KMS-11 (cell line): ENCODE measurements at regions not wholly inside any gene's neighbourhood (a gene's known extent, or its start where the extent isn't known, plus 50 kb on each side); places are given as distances from the start of the nearest gene placed in this dataset.

ENCODE experiments used
- H2AFZ ChIP-seq: fragments of 200-600 bp; sonication (generic); 2 replicates; pipeline ENCODE4 v1.6.1; 2016; ENCODE audit warnings: antibody characterized with exemption, mixed run types, low read depth
- H3K27ac ChIP-seq: fragments of 200-600 bp; sonication (generic); 2 replicates; pipeline ENCODE4 v1.6.1; 2016; ENCODE audit warnings: mild to moderate bottlenecking, mixed run types
- H3K27me3 ChIP-seq: fragments of 200-600 bp; sonication (generic); 2 replicates; pipeline ENCODE4 v1.6.1; 2017; ENCODE audit warnings: mild to moderate bottlenecking, low read depth, mixed run types, moderate library complexity; ENCODE audit not compliant: insufficient read depth
- H3K36me3 ChIP-seq: fragments of 200-600 bp; sonication (generic); 2 replicates; pipeline ENCODE4 v1.6.1; 2017; ENCODE audit warnings: mild to moderate bottlenecking, mixed run types; ENCODE audit not compliant: insufficient read depth
- H3K4me1 ChIP-seq: fragments of 200-600 bp; sonication (generic); 2 replicates; pipeline ENCODE4 v1.6.1; 2016; ENCODE audit warnings: mild to moderate bottlenecking, low read depth, mixed run types; ENCODE audit not compliant: poor library complexity, severe bottlenecking
- H3K4me2 ChIP-seq: fragments of 200-600 bp; sonication (generic); 2 replicates; pipeline ENCODE4 v1.7.0; 2016; ENCODE audit warnings: mild to moderate bottlenecking, mixed run types
- H3K4me3 ChIP-seq: fragments of 200-600 bp; sonication (generic); IDR thresholded peaks from 2 replicates; pipeline ENCODE4 v1.6.1; 2017; ENCODE audit warnings: low read depth, low read length, mixed read lengths; ENCODE audit not compliant: insufficient read depth
- H3K79me2 ChIP-seq: fragments of 200-600 bp; sonication (generic); 2 replicates; pipeline ENCODE4 v1.6.1; 2016; ENCODE audit warnings: low read depth, mixed run types; ENCODE audit not compliant: insufficient read depth
- H3K9ac ChIP-seq: fragments of 200-600 bp; sonication (generic); 2 replicates; pipeline ENCODE4 v1.6.1; 2016; ENCODE audit warnings: mild to moderate bottlenecking, mixed run types
- H4K20me1 ChIP-seq: fragments of 200-600 bp; sonication (generic); 2 replicates; pipeline ENCODE4 v1.6.1; 2016; ENCODE audit warnings: mild to moderate bottlenecking, mixed run types; ENCODE audit not compliant: insufficient read depth
- TF ChIP-seq, protein P1 (sequence below): fragments of 200-600 bp; sonication (generic); conservative IDR thresholded peaks from 2 replicates; pipeline ENCODE4 v1.6.1; 2017; ENCODE audit warnings: low read depth, mild to moderate bottlenecking, antibody characterized with exemption, low read length, moderate library complexity, mixed read lengths

DNA sequence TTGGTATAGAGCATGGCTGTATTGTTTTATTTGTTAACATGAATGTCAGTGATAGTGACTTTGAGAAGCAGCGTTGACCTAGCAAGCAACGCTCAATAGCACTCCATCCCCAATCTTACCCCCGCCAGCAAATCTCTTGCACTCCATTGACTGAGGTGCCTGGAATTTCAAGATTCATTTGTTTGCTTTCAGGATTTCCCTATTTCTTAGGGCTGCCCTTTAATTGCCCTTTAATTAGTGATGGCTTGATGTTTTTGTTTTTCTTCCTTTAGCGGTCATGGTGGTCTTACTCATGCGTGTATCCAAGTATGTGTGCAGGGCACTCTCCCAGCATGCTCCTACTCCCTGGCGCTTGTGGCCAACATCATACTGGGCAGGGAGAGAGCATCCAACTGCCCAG lies 216.8 kb upstream of the TBL1XR1 start:
- Histone ChIP-seq H3K27me3 (no peaks in the 10 kb centered on the region), H3K27ac (no peak overlapping the region), H3K9ac (no peak overlapping the region), H3K4me1 (peaks cover 16% of the 10 kb centered on the region), H2AFZ (no peak overlapping the region), H3K79me2 (no peaks in the 10 kb centered on the region), H3K4me3 (no peak overlapping the region), H4K20me1 (no peaks in the 10 kb centered on the region), H3K36me3 (no peaks in the 10 kb centered on the region), H3K4me2 (no peak overlapping the region)
- TF ChIP-seq, protein P1, sequence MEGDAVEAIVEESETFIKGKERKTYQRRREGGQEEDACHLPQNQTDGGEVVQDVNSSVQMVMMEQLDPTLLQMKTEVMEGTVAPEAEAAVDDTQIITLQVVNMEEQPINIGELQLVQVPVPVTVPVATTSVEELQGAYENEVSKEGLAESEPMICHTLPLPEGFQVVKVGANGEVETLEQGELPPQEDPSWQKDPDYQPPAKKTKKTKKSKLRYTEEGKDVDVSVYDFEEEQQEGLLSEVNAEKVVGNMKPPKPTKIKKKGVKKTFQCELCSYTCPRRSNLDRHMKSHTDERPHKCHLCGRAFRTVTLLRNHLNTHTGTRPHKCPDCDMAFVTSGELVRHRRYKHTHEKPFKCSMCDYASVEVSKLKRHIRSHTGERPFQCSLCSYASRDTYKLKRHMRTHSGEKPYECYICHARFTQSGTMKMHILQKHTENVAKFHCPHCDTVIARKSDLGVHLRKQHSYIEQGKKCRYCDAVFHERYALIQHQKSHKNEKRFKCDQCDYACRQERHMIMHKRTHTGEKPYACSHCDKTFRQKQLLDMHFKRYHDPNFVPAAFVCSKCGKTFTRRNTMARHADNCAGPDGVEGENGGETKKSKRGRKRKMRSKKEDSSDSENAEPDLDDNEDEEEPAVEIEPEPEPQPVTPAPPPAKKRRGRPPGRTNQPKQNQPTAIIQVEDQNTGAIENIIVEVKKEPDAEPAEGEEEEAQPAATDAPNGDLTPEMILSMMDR, result no peak

DNA sequence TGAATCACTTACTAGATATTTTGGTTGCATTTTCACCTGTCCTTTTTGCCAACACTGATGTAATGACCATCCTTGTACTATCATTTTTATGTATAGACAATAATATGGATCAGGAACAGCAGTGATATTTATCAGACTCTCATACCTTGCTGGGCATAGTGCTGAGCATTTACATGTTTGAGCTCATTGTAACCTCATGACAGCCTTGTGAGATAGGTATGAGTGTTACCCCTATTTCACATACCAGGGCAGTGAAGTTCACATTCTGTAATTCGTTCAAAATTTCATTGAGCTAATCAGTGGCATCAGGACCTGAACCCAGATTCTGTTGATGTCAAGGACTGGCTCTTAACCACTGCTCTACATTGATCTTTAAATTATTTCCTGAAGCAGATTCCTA lies 221.5 kb upstream of the TBL1XR1 start:
- Histone ChIP-seq H3K4me2 (no peak overlapping the region), H3K27me3 (no peaks in the 10 kb centered on the region), H3K79me2 (no peaks in the 10 kb centered on the region), H3K4me1 (peaks cover 16% of the 10 kb centered on the region), H3K4me3 (no peak overlapping the region), H3K27ac (no peak overlapping the region), H4K20me1 (no peaks in the 10 kb centered on the region), H3K9ac (no peak overlapping the region), H2AFZ (no peak overlapping the region), H3K36me3 (no peaks in the 10 kb centered on the region)
- TF ChIP-seq, protein P1, result no peak

DNA sequence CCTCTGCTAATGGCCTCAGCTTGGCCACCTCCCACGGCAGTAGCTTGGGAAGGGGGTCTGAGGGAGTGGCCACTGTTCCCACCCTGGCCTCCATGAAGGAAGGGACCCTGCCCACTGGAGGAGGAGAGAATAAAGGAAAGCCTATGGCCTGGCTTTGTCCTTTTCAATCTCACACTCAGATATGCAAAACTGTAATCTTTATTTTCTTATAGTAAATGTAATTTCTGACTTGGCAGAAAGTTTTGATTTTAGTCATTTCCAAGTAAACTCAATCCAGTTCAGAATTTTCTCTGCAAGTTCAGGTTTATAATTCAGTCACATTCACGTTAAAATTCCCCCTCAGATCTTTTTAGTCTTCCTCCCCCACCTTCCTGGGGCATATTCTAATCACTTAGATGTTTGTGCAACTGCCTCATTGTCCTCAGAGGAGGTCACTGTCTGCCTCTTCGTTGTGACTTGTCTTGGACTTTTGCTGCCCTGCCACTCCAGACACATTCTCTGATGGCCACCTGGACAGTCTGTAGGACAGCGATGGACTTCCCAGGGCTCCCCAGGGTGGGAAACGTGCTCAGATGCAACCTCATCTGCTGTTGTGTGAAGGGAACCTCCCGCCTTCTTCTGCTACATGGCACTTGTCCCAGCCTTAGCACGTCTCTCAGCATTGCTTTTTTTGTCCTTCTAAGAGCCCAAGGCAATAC lies 222.8 kb upstream of the TBL1XR1 start:
- H3K4me1 ChIP-seq, result peaks cover 16% of the 10 kb centered on the region
- H3K79me2 ChIP-seq, result no peaks in the 10 kb centered on the region
- TF ChIP-seq, protein P1, result no peak
- H3K4me2 ChIP-seq, result no peak overlapping the region
- H2AFZ ChIP-seq, result no peak overlapping the region
- no peaks in the 10 kb centered on the region for H4K20me1 ChIP-seq
- H3K9ac ChIP-seq, result no peak overlapping the region
- no peak overlapping the region for H3K27ac ChIP-seq
- H3K36me3 ChIP-seq, result no peaks in the 10 kb centered on the region
- H3K4me3 ChIP-seq, result no peak overlapping the region
- H3K27me3 ChIP-seq, result no peaks in the 10 kb centered on the region

DNA sequence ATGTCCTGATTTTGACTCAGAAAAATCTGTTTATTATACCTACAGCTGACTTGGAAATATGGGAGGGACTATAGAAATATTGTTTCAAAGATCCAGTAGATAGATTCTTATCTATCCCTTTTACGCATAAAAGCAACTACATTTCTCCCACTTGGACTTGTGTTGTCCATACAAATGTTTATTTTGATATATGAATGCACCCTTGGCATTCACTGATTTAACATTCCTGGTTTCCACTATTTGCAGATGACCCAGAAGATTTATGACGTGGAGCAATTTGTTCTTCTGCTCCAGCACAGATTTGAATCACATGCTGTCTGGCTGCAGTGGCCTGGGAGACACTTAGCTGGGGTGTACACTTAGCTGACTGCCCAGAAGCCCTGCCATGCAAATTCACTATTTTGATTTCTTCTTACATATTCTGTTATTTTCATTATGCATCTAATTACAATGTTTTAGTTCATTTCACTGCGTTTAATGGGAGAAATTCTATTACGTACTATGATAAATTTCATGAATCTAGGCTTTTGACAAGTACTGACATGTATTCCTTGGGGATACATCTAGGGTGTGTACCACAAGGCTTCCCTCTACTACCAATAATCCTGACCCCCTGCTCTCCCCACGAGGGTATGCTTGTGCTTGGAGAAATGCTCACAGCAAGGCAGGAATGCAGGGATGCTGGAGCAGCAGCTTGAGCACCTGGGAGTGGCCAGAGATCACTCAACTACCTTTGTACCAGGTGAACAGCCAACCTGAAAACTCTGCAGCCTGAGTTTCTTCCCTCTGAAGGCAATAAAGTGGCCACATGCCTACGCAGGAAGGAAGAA lies 223.6 kb upstream of the TBL1XR1 start:
- Histone ChIP-seq H2AFZ (no peak overlapping the region), H3K36me3 (no peaks in the 10 kb centered on the region), H3K27me3 (no peaks in the 10 kb centered on the region), H3K4me3 (no peak overlapping the region), H3K27ac (no peak overlapping the region), H3K4me2 (no peak overlapping the region), H4K20me1 (no peaks in the 10 kb centered on the region), H3K4me1 (peaks cover 16% of the 10 kb centered on the region), H3K79me2 (no peaks in the 10 kb centered on the region), H3K9ac (no peak overlapping the region)
- TF ChIP-seq, protein P1, result no peak
